HEK293T (cell line): ENCODE measurements at regions not wholly inside any gene's neighbourhood (a gene's known extent, or its start where the extent isn't known, plus 50 kb on each side); places are given as distances from the start of the nearest gene placed in this dataset.
"Not testable (repeated sequence)": the region's sequence is repeated elsewhere in the genome, so short reads cannot be mapped to it uniquely, and the experiment has no call there.

Experiments
- ARNT ChIP-seq: fragments of 450-650 bp; IDR thresholded peaks from 2 replicates; pipeline ENCODE4 v1.6.1; 2017; ENCODE audit warnings: mild to moderate bottlenecking
- BHLHE40 ChIP-seq: fragments of 450-650 bp; IDR thresholded peaks from 2 replicates; pipeline ENCODE4 v1.6.1; 2016; ENCODE audit warnings: mild to moderate bottlenecking, moderate library complexity, borderline replicate concordance
- CTBP1 ChIP-seq: fragments of 450-650 bp; IDR thresholded peaks from 2 replicates; pipeline ENCODE4 v1.6.1; 2016; ENCODE audit warnings: borderline replicate concordance
- ELF4 ChIP-seq: fragments of 450-650 bp; IDR thresholded peaks from 2 replicates; pipeline ENCODE4 v1.6.1; 2017; ENCODE audit warnings: antibody characterized with exemption
- FOXK2 ChIP-seq: fragments of 450-650 bp; IDR thresholded peaks from 2 replicates; pipeline ENCODE4 v1.6.1; 2016; ENCODE audit warnings: mild to moderate bottlenecking
- FOXM1 ChIP-seq: fragments of 450-650 bp; IDR thresholded peaks from 2 replicates; pipeline ENCODE4 v1.6.1; 2017; ENCODE audit warnings: mild to moderate bottlenecking, borderline replicate concordance
- HDGF ChIP-seq: fragments of 450-650 bp; IDR thresholded peaks from 2 replicates; pipeline ENCODE4 v1.6.1; 2017; ENCODE audit warnings: antibody characterized with exemption, borderline replicate concordance
- LEF1 ChIP-seq: fragments of 450-650 bp; IDR thresholded peaks from 2 replicates; pipeline ENCODE4 v1.6.1; 2017; ENCODE audit warnings: mild to moderate bottlenecking, borderline replicate concordance
- NFRKB ChIP-seq: fragments of 450-650 bp; IDR thresholded peaks from 2 replicates; pipeline ENCODE4 v1.6.1; 2016; ENCODE audit warnings: mild to moderate bottlenecking, moderate library complexity
- SP1 ChIP-seq: fragments of 450-650 bp; IDR thresholded peaks from 2 replicates; pipeline ENCODE4 v1.6.1; 2017
- SUZ12 ChIP-seq: fragments of 450-650 bp; IDR thresholded peaks from 2 replicates; pipeline ENCODE4 v1.6.1; 2016; ENCODE audit warnings: mild to moderate bottlenecking
- TARDBP ChIP-seq: fragments of 450-650 bp; IDR thresholded peaks from 2 replicates; pipeline ENCODE4 v1.6.1; 2016
- ZNF384 ChIP-seq: fragments of 450-650 bp; IDR thresholded peaks from 2 replicates; pipeline ENCODE4 v1.6.1; 2016
- TF ChIP-seq, protein P1 (sequence below): fragments of 450-650 bp; IDR thresholded peaks from 2 replicates; pipeline ENCODE4 v1.6.1; 2016

DNA sequence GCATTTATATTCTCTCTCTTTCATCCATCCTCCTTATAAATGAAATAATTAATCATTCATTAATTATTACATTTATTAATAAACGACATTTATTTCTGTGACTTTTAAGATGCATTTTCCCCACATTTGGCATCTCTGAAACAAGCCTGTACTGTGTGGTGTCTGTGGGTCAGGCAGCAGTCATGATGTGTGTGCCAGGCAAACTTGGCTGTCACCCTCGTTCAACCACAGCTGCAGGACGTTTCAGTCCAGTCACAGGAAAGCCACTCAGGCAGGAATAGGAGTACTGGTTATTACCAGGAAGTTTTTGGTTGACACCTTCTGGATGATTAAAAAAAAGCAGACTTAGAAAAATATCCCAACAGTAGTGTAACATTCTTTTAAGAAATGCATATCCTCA lies 175.6 kb upstream of the LRRC61 start:
- not testable (repeated sequence) for TF ChIP-seq BHLHE40, ARNT, SUZ12, SP1, TARDBP, ZNF384, NFRKB, CTBP1, FOXM1, LEF1, ELF4, FOXK2, HDGF
- TF ChIP-seq, protein P1, sequence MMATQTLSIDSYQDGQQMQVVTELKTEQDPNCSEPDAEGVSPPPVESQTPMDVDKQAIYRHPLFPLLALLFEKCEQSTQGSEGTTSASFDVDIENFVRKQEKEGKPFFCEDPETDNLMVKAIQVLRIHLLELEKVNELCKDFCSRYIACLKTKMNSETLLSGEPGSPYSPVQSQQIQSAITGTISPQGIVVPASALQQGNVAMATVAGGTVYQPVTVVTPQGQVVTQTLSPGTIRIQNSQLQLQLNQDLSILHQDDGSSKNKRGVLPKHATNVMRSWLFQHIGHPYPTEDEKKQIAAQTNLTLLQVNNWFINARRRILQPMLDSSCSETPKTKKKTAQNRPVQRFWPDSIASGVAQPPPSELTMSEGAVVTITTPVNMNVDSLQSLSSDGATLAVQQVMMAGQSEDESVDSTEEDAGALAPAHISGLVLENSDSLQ, result not testable (repeated sequence)
